Neural progenitor cell (in vitro differentiated cells): ENCODE measurements at regions not wholly inside any gene's neighbourhood (a gene's known extent, or its start where the extent isn't known, plus 50 kb on each side); places are given as distances from the start of the nearest gene placed in this dataset.
A peak's percentile ranks its signal among the peaks of the same experiment; 100 is the strongest.

Experiments
- DNase-seq: peaks from one replicate; pipeline ENCODE4 v3.0.0-alpha.2; 2016; ENCODE audit warnings: low spot score
- H2AFZ ChIP-seq: fragments of 200-600 bp; sonication (generic); replicated peaks from 2 replicates; pipeline ENCODE4 v1.6.1; 2016; ENCODE audit warnings: antibody characterized with exemption
- H3F3A ChIP-seq: fragments of 200-600 bp; sonication (generic); 2 replicates; pipeline ENCODE4 v1.6.1; 2016; ENCODE audit warnings: antibody characterized with exemption, low read depth
- H3K27ac ChIP-seq: fragments of 200-600 bp; sonication (generic); 2 replicates; pipeline ENCODE4 v1.5.1; 2016; ENCODE audit warnings: mild to moderate bottlenecking
- H3K27me3 ChIP-seq: fragments of 200-600 bp; sonication (generic); 2 replicates; pipeline ENCODE4 v1.6.1; 2016; ENCODE audit warnings: mild to moderate bottlenecking, moderate library complexity
- H3K36me3 ChIP-seq: fragments of 200-600 bp; sonication (generic); 2 replicates; pipeline ENCODE4 v1.5.1; 2016
- H3K4me1 ChIP-seq: fragments of 200-600 bp; sonication (generic); 2 replicates; pipeline ENCODE4 v1.6.1; 2016; ENCODE audit warnings: mixed run types
- H3K4me2 ChIP-seq: fragments of 200-600 bp; sonication (generic); 2 replicates; pipeline ENCODE4 v1.6.1; 2016
- H3K4me3 ChIP-seq: fragments of 200-600 bp; sonication (generic); 2 replicates; pipeline ENCODE4 v1.5.1; 2016
- H3K79me2 ChIP-seq: fragments of 200-600 bp; sonication (generic); 2 replicates; pipeline ENCODE4 v1.6.1; 2016; ENCODE audit warnings: low read depth
- H3K9ac ChIP-seq: fragments of 200-600 bp; sonication (generic); 2 replicates; pipeline ENCODE4 v1.6.1; 2016
- H3K9me3 ChIP-seq: fragments of 200-600 bp; sonication (generic); 2 replicates; pipeline ENCODE4 v1.5.1; 2016; ENCODE audit warnings: low read depth
- H4K20me1 ChIP-seq: fragments of 200-600 bp; sonication (generic); 2 replicates; pipeline ENCODE4 v1.6.1; 2016; ENCODE audit warnings: low read depth
- H3K27ac Mint-ChIP-seq: 3 replicates; pipeline ENCODE4 v1.8.0; 2021; ENCODE audit warnings: mixed read lengths
- H3K27me3 Mint-ChIP-seq: 2 replicates; pipeline ENCODE4 v1.8.0; 2022; ENCODE audit warnings: low read depth, mild to moderate bottlenecking, inconsistent platforms, moderate library complexity, mixed read lengths; ENCODE audit not compliant: insufficient read depth
- H3K36me3 Mint-ChIP-seq: 3 replicates; pipeline ENCODE4 v1.8.0; 2021; ENCODE audit warnings: mixed read lengths
- H3K4me1 Mint-ChIP-seq: 3 replicates; pipeline ENCODE4 v1.8.0; 2021; ENCODE audit warnings: mixed read lengths
- H3K4me3 Mint-ChIP-seq: 3 replicates; pipeline ENCODE4 v1.8.0; 2021; ENCODE audit warnings: mild to moderate bottlenecking, moderate library complexity, mixed read lengths
- H3K9me3 Mint-ChIP-seq: 3 replicates; pipeline ENCODE4 v1.8.0; 2020; ENCODE audit warnings: mixed read lengths
- EZH2 ChIP-seq: fragments of 200-600 bp; sonication (generic); IDR thresholded peaks from 2 replicates; pipeline ENCODE4 v1.6.1; 2017; ENCODE audit warnings: antibody characterized with exemption, mild to moderate bottlenecking, moderate library complexity
- EZH2phosphoT487 ChIP-seq: fragments of 200-600 bp; sonication (generic); IDR thresholded peaks from 2 replicates; pipeline ENCODE4 v1.6.1; 2017; ENCODE audit warnings: antibody characterized with exemption
- TF ChIP-seq, protein P1 (sequence below): fragments of 200-600 bp; sonication (generic); IDR thresholded peaks from 2 replicates; pipeline ENCODE4 v1.5.1; 2017; ENCODE audit warnings: antibody characterized with exemption, mild to moderate bottlenecking

DNA sequence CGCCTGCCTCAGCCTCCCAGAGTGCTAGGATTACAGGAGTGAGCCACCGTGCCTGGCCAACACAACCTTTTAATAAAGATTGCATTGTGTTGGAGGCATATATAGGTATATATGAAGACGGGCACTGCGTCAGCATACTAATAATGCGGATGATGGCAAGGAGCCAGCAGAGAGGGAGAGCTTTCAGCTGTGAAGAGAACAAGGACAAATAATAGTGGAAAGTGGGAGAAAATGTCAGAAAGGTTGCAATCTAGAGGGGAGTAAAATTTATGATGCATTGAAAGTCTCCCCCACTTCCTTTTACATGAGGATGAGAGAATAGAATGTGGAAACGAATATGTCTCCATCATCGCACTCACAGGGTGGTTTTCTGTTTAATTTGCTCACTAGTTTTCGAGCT is 170.5 kb upstream of the TBL1XR1 start:
- TF ChIP-seq, protein P1, sequence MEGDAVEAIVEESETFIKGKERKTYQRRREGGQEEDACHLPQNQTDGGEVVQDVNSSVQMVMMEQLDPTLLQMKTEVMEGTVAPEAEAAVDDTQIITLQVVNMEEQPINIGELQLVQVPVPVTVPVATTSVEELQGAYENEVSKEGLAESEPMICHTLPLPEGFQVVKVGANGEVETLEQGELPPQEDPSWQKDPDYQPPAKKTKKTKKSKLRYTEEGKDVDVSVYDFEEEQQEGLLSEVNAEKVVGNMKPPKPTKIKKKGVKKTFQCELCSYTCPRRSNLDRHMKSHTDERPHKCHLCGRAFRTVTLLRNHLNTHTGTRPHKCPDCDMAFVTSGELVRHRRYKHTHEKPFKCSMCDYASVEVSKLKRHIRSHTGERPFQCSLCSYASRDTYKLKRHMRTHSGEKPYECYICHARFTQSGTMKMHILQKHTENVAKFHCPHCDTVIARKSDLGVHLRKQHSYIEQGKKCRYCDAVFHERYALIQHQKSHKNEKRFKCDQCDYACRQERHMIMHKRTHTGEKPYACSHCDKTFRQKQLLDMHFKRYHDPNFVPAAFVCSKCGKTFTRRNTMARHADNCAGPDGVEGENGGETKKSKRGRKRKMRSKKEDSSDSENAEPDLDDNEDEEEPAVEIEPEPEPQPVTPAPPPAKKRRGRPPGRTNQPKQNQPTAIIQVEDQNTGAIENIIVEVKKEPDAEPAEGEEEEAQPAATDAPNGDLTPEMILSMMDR = no peak
- TF ChIP-seq EZH2 (no peak), EZH2phosphoT487 (no peak)
- no peaks in the 10 kb centered on the region for H3K27me3 ChIP-seq
- peaks cover 2% of the 10 kb centered on the region for H3F3A ChIP-seq
- peaks cover 12% of the 10 kb centered on the region for H3K4me1 ChIP-seq
- no peaks in the 10 kb centered on the region for H3K36me3 ChIP-seq
- no peak overlapping the region for H3K4me3 ChIP-seq
- H3K4me1 Mint-ChIP-seq = peaks cover 15% of the 10 kb centered on the region
- no peak overlapping the region for H3K9ac ChIP-seq
- H3K9me3 Mint-ChIP-seq = peaks cover 6% of the 10 kb centered on the region
- DNase-seq = no peak
- no peaks in the 10 kb centered on the region for H3K79me2 ChIP-seq
- no peak overlapping the region for H3K4me3 Mint-ChIP-seq
- no peak overlapping the region for H3K27ac Mint-ChIP-seq
- H3K9me3 ChIP-seq = no peaks in the 10 kb centered on the region
- H3K4me2 ChIP-seq = no peak overlapping the region
- no peak overlapping the region for H3K27ac ChIP-seq
- no peaks in the 10 kb centered on the region for H4K20me1 ChIP-seq
- H3K36me3 Mint-ChIP-seq = no peaks in the 10 kb centered on the region
- no peaks in the 10 kb centered on the region for H3K27me3 Mint-ChIP-seq
- no peak overlapping the region for H2AFZ ChIP-seq

DNA sequence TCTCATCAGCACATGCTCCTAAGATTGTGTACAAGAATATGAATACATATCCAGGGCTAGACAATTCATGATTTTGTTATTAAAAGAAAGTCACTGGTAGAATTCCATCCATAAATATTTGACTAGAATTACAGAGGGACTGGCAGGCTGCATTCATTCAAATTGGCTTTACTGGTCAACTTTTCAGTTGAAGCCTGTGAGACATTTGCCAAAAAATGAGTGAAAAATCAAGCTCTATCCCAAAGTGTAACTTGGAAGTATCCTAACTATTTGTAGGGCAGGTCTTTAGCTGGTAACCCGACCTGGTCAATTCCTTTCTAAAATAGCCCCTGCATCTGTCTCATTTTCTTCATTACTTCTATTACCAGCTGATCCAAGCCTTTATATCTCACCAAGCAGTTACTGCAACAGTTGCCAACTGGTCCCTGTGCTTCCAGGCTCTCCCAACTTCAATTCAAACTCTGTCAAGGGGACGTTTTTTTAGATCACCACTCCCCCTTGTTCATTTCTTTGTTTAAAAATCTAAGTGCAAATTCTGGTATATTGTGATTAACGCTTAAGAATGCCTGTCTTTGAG is 173.1 kb upstream of the TBL1XR1 start:
- Histone ChIP-seq H3K4me1 (peaks cover 6% of the 10 kb centered on the region), H3K4me3 (no peak overlapping the region), H3K27ac (no peak overlapping the region), H3F3A (peaks cover 2% of the 10 kb centered on the region), H3K79me2 (no peaks in the 10 kb centered on the region), H3K27me3 (no peaks in the 10 kb centered on the region), H3K4me2 (no peak overlapping the region), H3K9ac (no peak overlapping the region), H2AFZ (no peak overlapping the region), H4K20me1 (no peaks in the 10 kb centered on the region), H3K9me3 (no peaks in the 10 kb centered on the region), H3K36me3 (no peaks in the 10 kb centered on the region)
- Mint-ChIP-seq H3K4me1 (peaks cover 16% of the 10 kb centered on the region), H3K9me3 (peaks cover 4% of the 10 kb centered on the region), H3K36me3 (no peaks in the 10 kb centered on the region), H3K27ac (no peak overlapping the region), H3K4me3 (no peak overlapping the region), H3K27me3 (peaks cover 2% of the 10 kb centered on the region)
- TF ChIP-seq, protein P1 = no peak
- TF ChIP-seq EZH2phosphoT487 (no peak), EZH2 (no peak)
- DNase-seq = no peak

DNA sequence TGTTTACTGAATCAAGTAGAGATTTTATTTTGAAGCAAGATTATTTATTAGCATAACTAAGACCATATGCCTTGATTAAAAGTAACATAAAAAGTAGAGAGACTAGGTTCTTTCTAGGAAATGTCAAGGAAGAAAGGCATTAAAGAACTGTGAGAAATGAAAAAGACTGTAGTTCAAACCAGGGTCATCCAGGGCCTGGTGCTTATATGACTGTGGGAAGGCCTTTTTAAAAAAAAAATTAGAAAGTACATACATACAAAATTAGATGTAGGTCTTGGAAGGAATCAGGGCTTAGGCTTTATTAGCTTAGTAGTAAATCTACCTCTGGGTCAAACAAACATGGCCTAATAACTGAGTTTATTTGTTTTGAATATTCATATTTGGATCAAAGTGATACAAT is 173.9 kb upstream of the TBL1XR1 start:
- peak overlapping the region; percentile 24 for H3K27ac Mint-ChIP-seq
- peaks cover 2% of the 10 kb centered on the region for H3F3A ChIP-seq
- H3K27me3 ChIP-seq = no peaks in the 10 kb centered on the region
- DNase-seq = no peak
- TF ChIP-seq EZH2 = no peak
- TF ChIP-seq EZH2phosphoT487 = no peak
- TF ChIP-seq, protein P1 = no peak
- peaks cover 8% of the 10 kb centered on the region for H3K9me3 Mint-ChIP-seq
- H3K9me3 ChIP-seq = no peaks in the 10 kb centered on the region
- H3K4me1 ChIP-seq = peaks cover 6% of the 10 kb centered on the region
- H4K20me1 ChIP-seq = no peaks in the 10 kb centered on the region
- H3K4me2 ChIP-seq = no peak overlapping the region
- H3K4me3 Mint-ChIP-seq = no peak overlapping the region
- H3K36me3 Mint-ChIP-seq = peaks cover 2% of the 10 kb centered on the region
- H3K27ac ChIP-seq = no peak overlapping the region
- H3K4me1 Mint-ChIP-seq = peaks cover 21% of the 10 kb centered on the region
- H3K27me3 Mint-ChIP-seq = peaks cover 2% of the 10 kb centered on the region
- no peaks in the 10 kb centered on the region for H3K36me3 ChIP-seq
- no peak overlapping the region for H3K4me3 ChIP-seq
- H3K79me2 ChIP-seq = no peaks in the 10 kb centered on the region
- H3K9ac ChIP-seq = no peak overlapping the region
- H2AFZ ChIP-seq = no peak overlapping the region
